ENCODE measurements at regions not wholly inside any gene's neighbourhood (a gene's known extent, or its start where the extent isn't known, plus 50 kb on each side); places are given as distances from the start of the nearest gene placed in this dataset.

DNA sequence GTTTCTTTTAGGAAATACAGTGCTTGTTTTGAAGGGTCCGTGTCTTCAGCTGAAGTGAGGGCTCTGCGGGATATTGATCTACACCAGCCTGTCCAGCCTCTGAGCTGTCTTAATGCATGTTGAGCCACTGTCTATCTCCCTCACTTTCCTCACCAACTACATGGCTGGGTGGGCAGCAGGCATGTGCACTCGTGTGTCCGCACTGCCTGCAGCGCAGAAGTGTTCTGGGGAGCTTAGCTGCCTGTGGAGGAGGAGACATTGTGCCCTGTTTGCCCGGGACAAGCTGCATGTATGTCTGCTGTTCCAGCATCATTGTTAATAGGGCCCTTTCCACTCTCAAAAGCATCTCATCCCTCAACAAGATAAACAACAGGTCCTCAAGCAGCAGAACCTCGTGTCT lies 133.1 kb upstream of the EEPD1 start (continued):
- TF ChIP-seq ZNF592 (IDR thresholded peaks at IDR 0.05) (no peak), HCFC1 (IDR thresholded peaks at IDR 0.05; ENCODE audit: low read length) (no peak), SP1 (IDR thresholded peaks at IDR 0.05; ENCODE audit: low read depth, low read length) (no peak), CEBPB (IDR thresholded peaks at IDR 0.05; ENCODE audit: borderline replicate concordance in 1 of 2, low read depth in 2 of 2, low read length in 2 of 2) (no peak), SMAD1 (IDR thresholded peaks at IDR 0.05; ENCODE audit: low read depth, partially characterized antibody) (no peak), TARDBP (IDR thresholded peaks at IDR 0.05; ENCODE audit: borderline replicate concordance) (no peak), IRF4 (IDR thresholded peaks at IDR 0.05; ENCODE audit: low read depth, low read length) (no peak), RFX5 (IDR thresholded peaks at IDR 0.05; ENCODE audit: low read depth, low read length) (no peak), SUZ12 (IDR thresholded peaks at IDR 0.05; ENCODE audit: unreplicated experiment) (no peak)

GRCh38 chr7:36021367-36021766 lies 131.7 kb upstream of the EEPD1 start:
- H3K4me3 ChIP-seq: no peak overlapping the region
- ATAC-seq: 0 out of 3 replicates have a peak, but pooled peaks have one; percentile 37
- in situ Hi-C loops (cut with MboI): no loop called here
- no peak overlapping the region for H3K9ac ChIP-seq (ENCODE audit: control insufficient read depth, insufficient read depth, low read length)
- no peaks in the 10 kb centered on the region for H3K36me3 ChIP-seq (ENCODE audit: control insufficient read depth in 2 of 2, insufficient read depth in 2 of 2, low read length in 1 of 2)
- ChIA-PET SMC1A (ENCODE audit: uncharacterized antibody, unreplicated experiment) (interaction anchor here (0.7 to 2.0 kb wide), 15 partner anchors 8 to 367 kb away, joined by 3 to 15 read pairs (median 4); no protein-coding TSS in a partner anchor), CTCF (interaction anchor here (0.6 to 3.5 kb wide), 20 partner anchors 9 to 297 kb away, joined by 3 to 21 read pairs (median 4); no protein-coding TSS in a partner anchor), POLR2A (no interaction called here), RAD21 (ENCODE audit: unreplicated experiment) (interaction anchor here (0.7 to 2.4 kb wide), 5 partner anchors 36 to 270 kb away, joined by 3 to 14 read pairs (median 3); no protein-coding TSS in a partner anchor)
- WGBS (ENCODE audit: insufficient coverage, insufficient replicate concordance, low lambda C conversion rate, missing lambda C conversion rate): 0% methylated on average over 5 of the region's 5 CpGs
- no peaks in the 10 kb centered on the region for H3K27me3 ChIP-seq (replicated peaks in 1 of 2; ENCODE audit: control insufficient read depth in 2 of 2, insufficient read depth in 2 of 2, low read length in 1 of 2)
- no peaks in the 10 kb centered on the region for H3K9me3 ChIP-seq (replicated peaks; ENCODE audit: control insufficient read depth, insufficient read depth, low read length)
- H2AFZ ChIP-seq (ENCODE audit: control insufficient read depth, low read depth, low read length): no peak overlapping the region
- no peak for DNase-seq (ENCODE audit: low read depth, low spot score)
- H4K20me1 ChIP-seq (ENCODE audit: control insufficient read depth, insufficient read depth): no peaks in the 10 kb centered on the region
- H3K4me2 ChIP-seq (ENCODE audit: control insufficient read depth, insufficient read depth): no peak overlapping the region
- no TSS peak for BruUV-seq (replicated peaks)
- no peaks in the 10 kb centered on the region for H3K79me2 ChIP-seq (ENCODE audit: control insufficient read depth, insufficient read depth, low read length)
- H3K27ac ChIP-seq (ENCODE audit: control insufficient read depth, insufficient read depth): no peak overlapping the region
- FAIRE-seq: no peak
- intact Hi-C loops (cut with micrococcal nuclease; ENCODE audit: unreplicated experiment): no loop called here
- no peaks in the 10 kb centered on the region for H3K4me1 ChIP-seq (ENCODE audit: control insufficient read depth, insufficient read depth, low read length)
- TF ChIP-seq, protein P1, sequence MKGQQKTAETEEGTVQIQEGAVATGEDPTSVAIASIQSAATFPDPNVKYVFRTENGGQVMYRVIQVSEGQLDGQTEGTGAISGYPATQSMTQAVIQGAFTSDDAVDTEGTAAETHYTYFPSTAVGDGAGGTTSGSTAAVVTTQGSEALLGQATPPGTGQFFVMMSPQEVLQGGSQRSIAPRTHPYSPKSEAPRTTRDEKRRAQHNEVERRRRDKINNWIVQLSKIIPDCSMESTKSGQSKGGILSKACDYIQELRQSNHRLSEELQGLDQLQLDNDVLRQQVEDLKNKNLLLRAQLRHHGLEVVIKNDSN (IDR thresholded peaks at IDR 0.05; ENCODE audit: borderline replicate concordance, extremely low read length, insufficient read depth, low read depth, low read length): no peak
- TF ChIP-seq CBFB (IDR thresholded peaks at IDR 0.05; ENCODE audit: low read depth) (no peak), NR2F1 (conservative IDR thresholded peaks at IDR 0.05) (no peak), DPF2 (IDR thresholded peaks at IDR 0.05) (peak; percentile 72), TCF3 (IDR thresholded peaks at IDR 0.05; ENCODE audit: borderline replicate concordance, insufficient read depth, low read depth, low read length) (no peak), STAT3 (IDR thresholded peaks at IDR 0.05; ENCODE audit: low read depth, low read length) (no peak), IKZF1 (conservative IDR thresholded peaks at IDR 0.05) (no peak), RAD21 (IDR thresholded peaks at IDR 0.05; ENCODE audit: insufficient read depth, low read depth, low read length) (peak; percentile 57)
- TF ChIP-seq, protein P2, sequence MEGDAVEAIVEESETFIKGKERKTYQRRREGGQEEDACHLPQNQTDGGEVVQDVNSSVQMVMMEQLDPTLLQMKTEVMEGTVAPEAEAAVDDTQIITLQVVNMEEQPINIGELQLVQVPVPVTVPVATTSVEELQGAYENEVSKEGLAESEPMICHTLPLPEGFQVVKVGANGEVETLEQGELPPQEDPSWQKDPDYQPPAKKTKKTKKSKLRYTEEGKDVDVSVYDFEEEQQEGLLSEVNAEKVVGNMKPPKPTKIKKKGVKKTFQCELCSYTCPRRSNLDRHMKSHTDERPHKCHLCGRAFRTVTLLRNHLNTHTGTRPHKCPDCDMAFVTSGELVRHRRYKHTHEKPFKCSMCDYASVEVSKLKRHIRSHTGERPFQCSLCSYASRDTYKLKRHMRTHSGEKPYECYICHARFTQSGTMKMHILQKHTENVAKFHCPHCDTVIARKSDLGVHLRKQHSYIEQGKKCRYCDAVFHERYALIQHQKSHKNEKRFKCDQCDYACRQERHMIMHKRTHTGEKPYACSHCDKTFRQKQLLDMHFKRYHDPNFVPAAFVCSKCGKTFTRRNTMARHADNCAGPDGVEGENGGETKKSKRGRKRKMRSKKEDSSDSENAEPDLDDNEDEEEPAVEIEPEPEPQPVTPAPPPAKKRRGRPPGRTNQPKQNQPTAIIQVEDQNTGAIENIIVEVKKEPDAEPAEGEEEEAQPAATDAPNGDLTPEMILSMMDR (IDR thresholded peaks at IDR 0.05 in 2 of 3, conservative IDR thresholded peaks at IDR 0.05 in 1 of 3; ENCODE audit: control insufficient read depth in 2 of 3, extremely low read depth in 1 of 3, insufficient read depth in 1 of 3, low read depth in 3 of 3, low read length in 3 of 3): peak; percentile 39 to 54 (median 42); a peak in 5 of 6 replicates
